ENCODE measurements at regions not wholly inside any gene's neighbourhood (a gene's known extent, or its start where the extent isn't known, plus 50 kb on each side); places are given as distances from the start of the nearest gene placed in this dataset.
A peak's percentile ranks its signal among the peaks of the same experiment; 100 is the strongest.

GRCh38 chr19:30712431-30713337 is 340.5 kb downstream of the ZNF536 start:
- CTCF ChIA-PET: interaction anchor here (0.6 kb wide), 1 partner anchor 683 kb away, joined by 3 read pairs; no protein-coding TSS in a partner anchor
- DNase-seq (ENCODE audit: extremely low spot score): no peak
- POLR2A ChIA-PET: no interaction called here
- TF ChIP-seq SP1 (IDR thresholded peaks at IDR 0.05): no peak
- TF ChIP-seq, protein P1, sequence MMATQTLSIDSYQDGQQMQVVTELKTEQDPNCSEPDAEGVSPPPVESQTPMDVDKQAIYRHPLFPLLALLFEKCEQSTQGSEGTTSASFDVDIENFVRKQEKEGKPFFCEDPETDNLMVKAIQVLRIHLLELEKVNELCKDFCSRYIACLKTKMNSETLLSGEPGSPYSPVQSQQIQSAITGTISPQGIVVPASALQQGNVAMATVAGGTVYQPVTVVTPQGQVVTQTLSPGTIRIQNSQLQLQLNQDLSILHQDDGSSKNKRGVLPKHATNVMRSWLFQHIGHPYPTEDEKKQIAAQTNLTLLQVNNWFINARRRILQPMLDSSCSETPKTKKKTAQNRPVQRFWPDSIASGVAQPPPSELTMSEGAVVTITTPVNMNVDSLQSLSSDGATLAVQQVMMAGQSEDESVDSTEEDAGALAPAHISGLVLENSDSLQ (IDR thresholded peaks at IDR 0.05): no peak
- TF ChIP-seq L3MBTL2 (conservative IDR thresholded peaks at IDR 0.05): no peak
- TF ChIP-seq CTBP1 (IDR thresholded peaks at IDR 0.05; ENCODE audit: borderline replicate concordance): no peak
- TF ChIP-seq HDGF (IDR thresholded peaks at IDR 0.05; ENCODE audit: borderline replicate concordance): no peak
- TF ChIP-seq ARNT (IDR thresholded peaks at IDR 0.05): no peak
- TF ChIP-seq FOXM1 (IDR thresholded peaks at IDR 0.05; ENCODE audit: borderline replicate concordance): no peak
- no peak for TF ChIP-seq ELF4 (IDR thresholded peaks at IDR 0.05)
- TF ChIP-seq TARDBP (IDR thresholded peaks at IDR 0.05): no peak
- no peak for TF ChIP-seq LEF1 (IDR thresholded peaks at IDR 0.05; ENCODE audit: borderline replicate concordance)
- no peak for TF ChIP-seq BHLHE40 (IDR thresholded peaks at IDR 0.05; ENCODE audit: borderline replicate concordance)
- TF ChIP-seq NFRKB (IDR thresholded peaks at IDR 0.05): no peak
- TF ChIP-seq SUZ12 (IDR thresholded peaks at IDR 0.05): no peak
- no peak for TF ChIP-seq ZNF384 (IDR thresholded peaks at IDR 0.05)
- TF ChIP-seq FOXK2 (IDR thresholded peaks at IDR 0.05): no peak
- TF ChIP-seq FOXA1 (IDR thresholded peaks at IDR 0.05): no peak

DNA sequence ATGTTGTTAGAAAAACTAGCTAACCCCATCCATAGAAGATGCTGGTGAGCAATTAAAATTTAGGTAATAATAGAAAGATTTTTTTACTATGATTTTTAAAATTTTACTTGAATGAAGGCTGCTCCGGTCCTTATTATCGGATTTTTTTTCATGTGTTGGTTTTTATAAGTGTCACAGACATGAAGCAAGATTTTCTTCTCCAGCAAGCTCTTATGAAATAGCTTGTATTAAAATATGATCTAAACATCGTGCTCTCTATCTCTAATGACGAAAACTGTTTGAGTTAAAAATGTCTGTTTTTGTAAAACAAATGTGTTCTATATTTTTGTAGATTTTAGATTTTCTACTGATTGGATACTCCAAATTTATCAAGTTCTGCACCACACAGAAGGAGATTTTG is 339.6 kb downstream of the ZNF536 start:
- DNase-seq (ENCODE audit: extremely low spot score): no peak
- no peak for TF ChIP-seq L3MBTL2 (conservative IDR thresholded peaks at IDR 0.05)
- TF ChIP-seq FOXA1 (IDR thresholded peaks at IDR 0.05): no peak
- TF ChIP-seq ELF4 (IDR thresholded peaks at IDR 0.05): no peak
- no peak for TF ChIP-seq ARNT (IDR thresholded peaks at IDR 0.05)
- TF ChIP-seq SP1 (IDR thresholded peaks at IDR 0.05): no peak
- TF ChIP-seq, protein P1 (IDR thresholded peaks at IDR 0.05): no peak
- TF ChIP-seq FOXM1 (IDR thresholded peaks at IDR 0.05; ENCODE audit: borderline replicate concordance): no peak
- no peak for TF ChIP-seq NFRKB (IDR thresholded peaks at IDR 0.05)
- TF ChIP-seq CTBP1 (IDR thresholded peaks at IDR 0.05; ENCODE audit: borderline replicate concordance): no peak
- TF ChIP-seq HDGF (IDR thresholded peaks at IDR 0.05; ENCODE audit: borderline replicate concordance): no peak
- CTCF ChIA-PET: no interaction called here
- POLR2A ChIA-PET: no interaction called here

DNA sequence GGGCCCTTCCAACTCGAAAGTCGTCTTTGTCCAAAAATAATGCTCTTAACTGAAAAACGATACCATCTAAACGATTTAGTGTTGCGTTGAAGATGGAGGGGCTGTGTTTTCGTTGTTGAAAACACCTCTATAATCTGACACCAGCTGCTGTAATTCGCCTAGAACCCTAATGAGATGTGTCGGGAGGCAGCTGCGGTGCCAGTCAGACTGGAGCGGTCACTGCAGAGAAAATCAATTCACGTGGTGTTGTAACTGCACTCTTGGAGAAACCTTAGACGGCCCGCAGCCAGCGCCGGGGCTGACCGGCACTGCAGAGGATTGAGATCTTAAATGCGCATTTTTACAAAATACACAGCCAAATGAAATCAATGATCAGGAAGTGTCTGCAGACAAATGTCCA is 339.1 kb downstream of the ZNF536 start:
- POLR2A ChIA-PET: interaction anchor here (1.5 kb wide), 1 partner anchor 8 kb away, joined by 3 read pairs; no protein-coding TSS in a partner anchor
- CTCF ChIA-PET: interaction anchor here (0.7 to 1.6 kb wide), 2 partner anchors 8 to 1825 kb away, joined by 5 to 8 read pairs; no protein-coding TSS in a partner anchor
- DNase-seq (ENCODE audit: extremely low spot score): peak; percentile 47
- TF ChIP-seq L3MBTL2 (conservative IDR thresholded peaks at IDR 0.05): no peak
- no peak for TF ChIP-seq SP1 (IDR thresholded peaks at IDR 0.05)
- TF ChIP-seq ZNF384 (IDR thresholded peaks at IDR 0.05): no peak
- TF ChIP-seq ARNT (IDR thresholded peaks at IDR 0.05): no peak
- no peak for TF ChIP-seq LEF1 (IDR thresholded peaks at IDR 0.05; ENCODE audit: borderline replicate concordance)
- TF ChIP-seq HDGF (IDR thresholded peaks at IDR 0.05; ENCODE audit: borderline replicate concordance): no peak
- no peak for TF ChIP-seq SUZ12 (IDR thresholded peaks at IDR 0.05)
- no peak for TF ChIP-seq FOXM1 (IDR thresholded peaks at IDR 0.05; ENCODE audit: borderline replicate concordance)
- no peak for TF ChIP-seq FOXK2 (IDR thresholded peaks at IDR 0.05)
- TF ChIP-seq, protein P1 (IDR thresholded peaks at IDR 0.05): no peak
- no peak for TF ChIP-seq BHLHE40 (IDR thresholded peaks at IDR 0.05; ENCODE audit: borderline replicate concordance)
- no peak for TF ChIP-seq ELF4 (IDR thresholded peaks at IDR 0.05)
- no peak for TF ChIP-seq NFRKB (IDR thresholded peaks at IDR 0.05)
- no peak for TF ChIP-seq CTBP1 (IDR thresholded peaks at IDR 0.05; ENCODE audit: borderline replicate concordance)
- no peak for TF ChIP-seq FOXA1 (IDR thresholded peaks at IDR 0.05)
- no peak for TF ChIP-seq TARDBP (IDR thresholded peaks at IDR 0.05)

GRCh38 chr19:30710721-30711120 is 338.5 kb downstream of the ZNF536 start:
- POLR2A ChIA-PET: interaction anchor here (1.5 kb wide), 1 partner anchor 9 kb away, joined by 3 read pairs; no protein-coding TSS in a partner anchor
- CTCF ChIA-PET: interaction anchor here (0.7 to 1.6 kb wide), 2 partner anchors 8 to 1824 kb away, joined by 5 to 8 read pairs; no protein-coding TSS in a partner anchor

GRCh38 chr19:30708416-30709178 is 336.4 kb downstream of the ZNF536 start:
- ChIA-PET CTCF (no interaction called here), POLR2A (no interaction called here)
- no peak for DNase-seq (ENCODE audit: extremely low spot score)
- TF ChIP-seq ELF4 (IDR thresholded peaks at IDR 0.05) (no peak), HDGF (IDR thresholded peaks at IDR 0.05; ENCODE audit: borderline replicate concordance) (no peak), L3MBTL2 (conservative IDR thresholded peaks at IDR 0.05) (no peak), LEF1 (IDR thresholded peaks at IDR 0.05; ENCODE audit: borderline replicate concordance) (no peak), NFRKB (IDR thresholded peaks at IDR 0.05) (no peak), BHLHE40 (IDR thresholded peaks at IDR 0.05; ENCODE audit: borderline replicate concordance) (no peak), SP1 (IDR thresholded peaks at IDR 0.05) (no peak), ARNT (IDR thresholded peaks at IDR 0.05) (no peak), FOXM1 (IDR thresholded peaks at IDR 0.05; ENCODE audit: borderline replicate concordance) (no peak), CTBP1 (IDR thresholded peaks at IDR 0.05; ENCODE audit: borderline replicate concordance) (no peak), ZNF384 (IDR thresholded peaks at IDR 0.05) (no peak), TARDBP (IDR thresholded peaks at IDR 0.05) (no peak), SUZ12 (IDR thresholded peaks at IDR 0.05) (no peak), FOXK2 (IDR thresholded peaks at IDR 0.05) (no peak)
- TF ChIP-seq, protein P1 (IDR thresholded peaks at IDR 0.05): no peak

More at GRCh38 chr19:30710721-30711120, 338.5 kb downstream of the ZNF536 start:
- TF ChIP-seq CTBP1 (IDR thresholded peaks at IDR 0.05; ENCODE audit: borderline replicate concordance) (no peak), BHLHE40 (IDR thresholded peaks at IDR 0.05; ENCODE audit: borderline replicate concordance) (no peak), FOXM1 (IDR thresholded peaks at IDR 0.05; ENCODE audit: borderline replicate concordance) (no peak)
- no peak for DNase-seq (ENCODE audit: extremely low spot score)

Data from HEK293T (cell line).